Hepatocyte (in vitro differentiated cells): ENCODE measurements at regions not wholly inside any gene's neighbourhood (a gene's known extent, or its start where the extent isn't known, plus 50 kb on each side); places are given as distances from the start of the nearest gene placed in this dataset.

Experiments
- DNase-seq: peaks from one replicate; pipeline ENCODE4 v3.0.0-alpha.2; 2016; ENCODE audit warnings: low spot score
- H2AFZ ChIP-seq: fragments of 200-600 bp; sonication (generic); 2 replicates; pipeline ENCODE4 v1.6.0; 2016; ENCODE audit warnings: antibody characterized with exemption, mild to moderate bottlenecking
- H3K27ac ChIP-seq: fragments of 200-600 bp; sonication (generic); 2 replicates; pipeline ENCODE4 v1.5.1; 2016; ENCODE audit warnings: mild to moderate bottlenecking
- H3K27me3 ChIP-seq: fragments of 200-600 bp; sonication (generic); 2 replicates; pipeline ENCODE4 v1.6.1; 2016
- H3K36me3 ChIP-seq: fragments of 200-600 bp; sonication (generic); replicated peaks from 2 replicates; pipeline ENCODE4 v1.5.1; 2016; ENCODE audit warnings: low read depth; ENCODE audit not compliant: insufficient read depth
- H3K4me1 ChIP-seq: fragments of 200-600 bp; sonication (generic); 2 replicates; pipeline ENCODE4 v1.5.1; 2016; ENCODE audit warnings: mild to moderate bottlenecking, moderate library complexity; ENCODE audit not compliant: insufficient read depth
- H3K4me2 ChIP-seq: fragments of 200-600 bp; sonication (generic); 2 replicates; pipeline ENCODE4 v1.6.0; 2016
- H3K4me3 ChIP-seq: fragments of 200-600 bp; sonication (generic); 2 replicates; pipeline ENCODE4 v1.5.1; 2016; ENCODE audit warnings: mild to moderate bottlenecking
- H3K79me2 ChIP-seq: fragments of 200-600 bp; sonication (generic); 2 replicates; pipeline ENCODE4 v1.6.0; 2017; ENCODE audit warnings: mild to moderate bottlenecking
- H3K9me2 ChIP-seq: fragments of 200-600 bp; sonication (generic); replicated peaks from 2 replicates; pipeline ENCODE4 v1.6.0; 2017; ENCODE audit warnings: mild to moderate bottlenecking; ENCODE audit not compliant: insufficient read depth
- H3K9me3 ChIP-seq: fragments of 200-600 bp; sonication (generic); 2 replicates; pipeline ENCODE4 v1.5.1; 2016; ENCODE audit warnings: low read depth, mild to moderate bottlenecking
- H4K20me1 ChIP-seq: fragments of 200-600 bp; sonication (generic); 2 replicates; pipeline ENCODE4 v1.6.0; 2016; ENCODE audit warnings: mild to moderate bottlenecking; ENCODE audit not compliant: insufficient read depth, poor library complexity, severe bottlenecking
- EZH2 ChIP-seq: fragments of 200-600 bp; sonication (generic); IDR thresholded peaks from 2 replicates; pipeline ENCODE4 v1.6.1; 2016; ENCODE audit warnings: antibody characterized with exemption, mild to moderate bottlenecking, borderline replicate concordance
- EZH2phosphoT487 ChIP-seq: fragments of 200-600 bp; sonication (generic); IDR thresholded peaks from one replicate; pipeline ENCODE4 v1.6.1; 2018; ENCODE audit warnings: antibody characterized with exemption, mild to moderate bottlenecking, low read depth, moderate library complexity; ENCODE audit not compliant: unreplicated experiment, severe bottlenecking
- WGBS: methylation state at CpG from one replicate; pipeline ENCODE4 v1.1.6; 2016; ENCODE audit warnings: low lambda C conversion rate; ENCODE audit errors: missing lambda C conversion rate; 5-methylcytosine and 5-hydroxymethylcytosine counted together
- TF ChIP-seq, protein P1 (sequence below): fragments of 200-600 bp; sonication (generic); IDR thresholded peaks from 2 replicates; pipeline ENCODE4 v1.5.1; 2016; ENCODE audit warnings: antibody characterized with exemption, mild to moderate bottlenecking; ENCODE audit not compliant: poor library complexity

DNA sequence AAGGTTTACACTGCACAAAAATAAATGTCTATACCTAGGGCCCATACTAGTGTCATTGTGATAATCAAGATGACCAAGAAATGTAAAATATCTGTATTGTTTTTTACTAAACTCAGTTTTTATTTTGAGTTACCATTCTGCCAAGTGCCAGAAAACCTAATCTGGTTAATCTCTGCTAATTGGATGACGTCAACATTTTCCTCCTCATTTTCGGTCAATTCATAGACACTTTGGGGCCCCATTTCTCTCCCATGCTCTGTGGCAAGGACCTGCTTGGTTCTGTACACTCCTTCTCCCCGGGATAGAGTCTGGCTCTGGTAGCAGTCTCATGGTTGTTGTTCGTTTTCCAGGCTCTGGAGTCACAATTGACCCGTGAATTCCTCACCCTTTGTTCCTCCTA, 186.5 kb upstream of the TCF4 start:
- H3K4me1 ChIP-seq, result no peaks in the 10 kb centered on the region
- H4K20me1 ChIP-seq, result no peaks in the 10 kb centered on the region
- TF ChIP-seq, protein P1, sequence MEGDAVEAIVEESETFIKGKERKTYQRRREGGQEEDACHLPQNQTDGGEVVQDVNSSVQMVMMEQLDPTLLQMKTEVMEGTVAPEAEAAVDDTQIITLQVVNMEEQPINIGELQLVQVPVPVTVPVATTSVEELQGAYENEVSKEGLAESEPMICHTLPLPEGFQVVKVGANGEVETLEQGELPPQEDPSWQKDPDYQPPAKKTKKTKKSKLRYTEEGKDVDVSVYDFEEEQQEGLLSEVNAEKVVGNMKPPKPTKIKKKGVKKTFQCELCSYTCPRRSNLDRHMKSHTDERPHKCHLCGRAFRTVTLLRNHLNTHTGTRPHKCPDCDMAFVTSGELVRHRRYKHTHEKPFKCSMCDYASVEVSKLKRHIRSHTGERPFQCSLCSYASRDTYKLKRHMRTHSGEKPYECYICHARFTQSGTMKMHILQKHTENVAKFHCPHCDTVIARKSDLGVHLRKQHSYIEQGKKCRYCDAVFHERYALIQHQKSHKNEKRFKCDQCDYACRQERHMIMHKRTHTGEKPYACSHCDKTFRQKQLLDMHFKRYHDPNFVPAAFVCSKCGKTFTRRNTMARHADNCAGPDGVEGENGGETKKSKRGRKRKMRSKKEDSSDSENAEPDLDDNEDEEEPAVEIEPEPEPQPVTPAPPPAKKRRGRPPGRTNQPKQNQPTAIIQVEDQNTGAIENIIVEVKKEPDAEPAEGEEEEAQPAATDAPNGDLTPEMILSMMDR, result no peak
- no peak for TF ChIP-seq EZH2
- TF ChIP-seq EZH2phosphoT487, result no peak
- H3K36me3 ChIP-seq, result no peaks in the 10 kb centered on the region
- peaks cover 28% of the 10 kb centered on the region for H3K27me3 ChIP-seq
- H3K9me2 ChIP-seq, result no peaks in the 10 kb centered on the region
- H3K9me3 ChIP-seq, result no peaks in the 10 kb centered on the region
- DNase-seq, result no peak
- no peak overlapping the region for H3K27ac ChIP-seq
- H3K4me3 ChIP-seq, result no peak overlapping the region
- no peaks in the 10 kb centered on the region for H3K79me2 ChIP-seq
- WGBS, result 83% methylated on average over 5 of the region's 5 CpGs
- no peak overlapping the region for H3K4me2 ChIP-seq
- H2AFZ ChIP-seq, result no peak overlapping the region

DNA sequence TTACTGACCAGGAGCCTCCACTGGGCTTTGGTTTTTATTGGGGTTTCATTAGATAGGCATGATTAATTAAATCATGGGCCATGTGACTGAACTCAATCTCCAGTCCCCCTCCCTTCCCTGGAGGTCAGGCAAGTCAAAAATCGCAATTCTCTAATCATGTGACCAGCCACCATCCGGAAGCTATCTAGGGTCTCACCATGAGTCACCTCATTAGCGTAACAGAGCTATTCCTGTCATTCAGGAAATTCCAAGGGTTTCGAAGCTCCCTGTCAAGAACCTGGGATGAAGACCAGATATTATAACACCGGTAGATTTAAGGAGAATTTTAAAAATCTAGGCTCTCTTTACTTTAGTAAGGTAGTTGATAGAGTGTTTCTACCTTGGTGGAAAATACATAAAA, 180.3 kb upstream of the TCF4 start:
- Histone ChIP-seq H3K79me2 (no peaks in the 10 kb centered on the region), H3K27me3 (no peaks in the 10 kb centered on the region), H3K4me3 (no peak overlapping the region), H3K4me1 (peaks cover 14% of the 10 kb centered on the region), H2AFZ (no peak overlapping the region), H3K9me2 (no peaks in the 10 kb centered on the region), H4K20me1 (no peaks in the 10 kb centered on the region), H3K9me3 (no peaks in the 10 kb centered on the region), H3K27ac (no peak overlapping the region), H3K36me3 (no peaks in the 10 kb centered on the region), H3K4me2 (no peak overlapping the region)
- TF ChIP-seq EZH2phosphoT487, result no peak
- TF ChIP-seq, protein P1, result no peak
- TF ChIP-seq EZH2, result no peak
- DNase-seq, result no peak
- 55% methylated on average over 5 of the region's 5 CpGs for WGBS

DNA sequence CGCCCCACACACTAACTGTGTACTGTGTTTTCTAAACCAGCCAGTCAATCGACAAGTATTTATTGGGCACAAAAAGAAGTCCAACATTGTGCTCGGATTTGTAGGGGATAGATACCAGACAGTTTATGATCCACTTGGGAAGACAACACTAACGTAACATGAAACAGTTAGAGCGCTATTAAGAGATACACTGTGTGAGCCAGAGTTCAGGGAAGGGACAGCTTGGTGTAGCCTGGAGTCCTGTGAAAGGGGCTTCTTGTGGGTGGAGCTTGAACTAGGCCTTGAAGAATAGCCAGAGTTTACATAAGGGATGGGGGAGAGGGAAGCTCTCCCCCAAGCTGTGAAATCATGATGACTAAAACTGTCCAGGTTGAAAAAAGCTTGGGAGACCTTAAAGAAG, 176.4 kb upstream of the TCF4 start:
- peak; percentile 41 for DNase-seq
- Histone ChIP-seq H2AFZ (no peak overlapping the region), H3K36me3 (no peaks in the 10 kb centered on the region), H3K27ac (peak overlapping the region; percentile 28), H3K4me3 (no peak overlapping the region), H3K4me1 (peaks cover 23% of the 10 kb centered on the region), H4K20me1 (no peaks in the 10 kb centered on the region), H3K27me3 (no peaks in the 10 kb centered on the region), H3K9me3 (no peaks in the 10 kb centered on the region), H3K9me2 (no peaks in the 10 kb centered on the region), H3K79me2 (no peaks in the 10 kb centered on the region), H3K4me2 (peak overlapping the region; percentile 4)
- TF ChIP-seq EZH2 (no peak), EZH2phosphoT487 (no peak)
- TF ChIP-seq, protein P1, result no peak
- 40% methylated on average over 5 of the region's 5 CpGs for WGBS

DNA sequence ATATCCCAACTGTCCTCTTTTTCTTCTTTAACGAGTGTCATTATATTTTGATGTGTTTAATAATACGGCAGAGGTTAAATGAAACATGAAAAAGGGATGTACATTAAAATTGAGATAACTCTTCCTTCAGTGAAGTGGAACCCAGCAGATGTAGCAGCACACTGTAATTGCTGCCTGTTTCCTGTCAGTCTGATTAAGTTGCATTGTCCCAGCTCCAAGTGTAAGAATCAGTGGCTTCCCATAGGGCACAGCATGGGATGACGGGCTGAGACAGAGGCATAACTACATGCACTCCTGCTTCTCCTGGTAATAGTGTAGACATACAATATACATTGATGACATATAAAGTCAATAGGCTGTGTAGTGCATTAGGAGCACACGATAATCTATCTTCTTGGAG, 175.8 kb upstream of the TCF4 start:
- 72% methylated on average over 4 of the region's 4 CpGs for WGBS
- H3K4me2 ChIP-seq, result peak overlapping the region; percentile 4
- no peaks in the 10 kb centered on the region for H3K27me3 ChIP-seq

More for the DNA sequence above, 175.8 kb upstream of the TCF4 start:
- H3K79me2 ChIP-seq, result no peaks in the 10 kb centered on the region
- TF ChIP-seq, protein P1, result no peak
- H3K36me3 ChIP-seq, result no peaks in the 10 kb centered on the region
- no peaks in the 10 kb centered on the region for H3K9me2 ChIP-seq
- no peak overlapping the region for H3K4me3 ChIP-seq
- H3K9me3 ChIP-seq, result no peaks in the 10 kb centered on the region
- peaks cover 23% of the 10 kb centered on the region for H3K4me1 ChIP-seq
- H3K27ac ChIP-seq, result peak overlapping the region; percentile 28
- H2AFZ ChIP-seq, result no peak overlapping the region
- no peaks in the 10 kb centered on the region for H4K20me1 ChIP-seq
- DNase-seq, result no peak
